ENCODE measurements at regions not wholly inside any gene's neighbourhood (a gene's known extent, or its start where the extent isn't known, plus 50 kb on each side); places are given as distances from the start of the nearest gene placed in this dataset.

DNA sequence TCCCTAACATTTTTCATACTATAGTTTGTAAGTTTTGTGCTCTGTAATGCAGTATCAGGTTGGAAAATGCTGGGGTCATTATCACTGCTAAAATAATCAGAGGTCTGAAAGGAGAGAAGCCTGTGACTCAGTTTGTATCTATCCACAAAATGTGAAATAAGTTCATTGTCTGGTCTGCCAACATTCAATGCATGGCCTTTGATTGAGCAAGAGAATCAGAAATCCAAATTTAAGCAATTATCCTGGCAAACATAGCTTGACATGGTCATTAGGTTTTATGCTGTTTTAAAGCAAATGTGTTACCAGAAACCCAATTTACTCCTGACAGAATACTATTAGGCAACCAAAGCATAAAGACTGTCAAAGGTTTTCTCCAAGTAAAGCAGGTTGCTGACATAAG, 709.7 kb upstream of the SEMA3D start:
- TF ChIP-seq SUZ12 (IDR thresholded peaks at IDR 0.05; ENCODE audit: extremely low read depth, insufficient read depth, insufficient read length), result no peak
- TF ChIP-seq YY1 (IDR thresholded peaks at IDR 0.05; ENCODE audit: insufficient read depth, insufficient read length), result no peak
- no peak for TF ChIP-seq ZNF274 (IDR thresholded peaks at IDR 0.05; ENCODE audit: low read depth, low read length)
